ENCODE measurements at regions not wholly inside any gene's neighbourhood (a gene's known extent, or its start where the extent isn't known, plus 50 kb on each side); places are given as distances from the start of the nearest gene placed in this dataset.

- Histone ChIP-seq H3K4ac (replicated peaks; ENCODE audit: insufficient read length, low read depth, low read length) (no peak overlapping the region), H3K9me3 (ENCODE audit: insufficient read depth in 2 of 2, low read depth in 1 of 2, low read length in 1 of 2) (peaks cover 0 to 3% of the 10 kb centered on the region in 2 experiments; a peak in 2 of 4 replicates), H2BK5ac (ENCODE audit: low read depth, low read length) (no peak overlapping the region), H3K4me3 (ENCODE audit: extremely low read depth in 1 of 4, insufficient read depth in 2 of 4, low read depth in 3 of 4, low read length in 4 of 4) (no peak overlapping the region), H3K14ac (ENCODE audit: insufficient read length) (no peak overlapping the region), H4K8ac (ENCODE audit: extremely low read depth, insufficient read depth, low read length) (no peak overlapping the region), H3K4me1 (replicated peaks in 1 of 4; ENCODE audit: control insufficient read depth in 3 of 4, insufficient read depth in 4 of 4, low read length in 3 of 4) (peaks cover 0 to 6% (median under 1%) of the 10 kb centered on the region in 4 experiments; a peak in 2 of 7 replicates), H3K18ac (ENCODE audit: extremely low read depth, low read length) (no peak overlapping the region), H4K20me1 (replicated peaks in 1 of 2; ENCODE audit: control insufficient read depth in 1 of 2, insufficient read depth in 2 of 2, low read length in 2 of 2) (no peaks in the 10 kb centered on the region), H3K36me3 (ENCODE audit: control insufficient read depth in 2 of 4, insufficient read depth in 4 of 4, low read length in 3 of 4) (no peaks in the 10 kb centered on the region; a peak in 1 of 8 replicates), H3K9ac (replicated peaks in 1 of 4; ENCODE audit: extremely low read depth in 1 of 4, low read depth in 3 of 4, low read length in 3 of 4) (no peak overlapping the region), H3K4me2 (ENCODE audit: insufficient read depth in 1 of 2, low read depth in 2 of 2, low read length in 2 of 2) (no peak overlapping the region), H2BK12ac (ENCODE audit: low read depth, low read length) (no peak overlapping the region), H4K91ac (replicated peaks; ENCODE audit: insufficient read length, low read length) (no peak overlapping the region), H3K79me1 (ENCODE audit: low read depth, low read length) (no peaks in the 10 kb centered on the region; the same call in 1 of the 2 replicates), H4K5ac (ENCODE audit: insufficient read length, low read depth, low read length) (no peak overlapping the region), H2AFZ (ENCODE audit: low read length) (no peak overlapping the region), H3K56ac (replicated peaks; ENCODE audit: insufficient read length, low read depth, low read length) (no peak overlapping the region), H3K79me2 (ENCODE audit: control insufficient read depth in 1 of 2, insufficient read depth in 2 of 2, low read length in 2 of 2) (no peaks in the 10 kb centered on the region), H2AK5ac (ENCODE audit: low read depth, low read length) (no peak overlapping the region), H2BK120ac (replicated peaks; ENCODE audit: low read depth, low read length) (no peak overlapping the region), H3K23ac (ENCODE audit: insufficient read length) (no peak overlapping the region), H3K27me3 (replicated peaks in 1 of 4; ENCODE audit: control insufficient read depth in 3 of 4, extremely low read depth in 1 of 4, insufficient read depth in 3 of 4, low read length in 3 of 4) (no peaks in the 10 kb centered on the region), H2BK15ac (ENCODE audit: low read length) (no peak overlapping the region), H3K27ac (ENCODE audit: low read depth, low read length) (no peak overlapping the region), H3K23me2 (ENCODE audit: low read depth, low read length) (no peaks in the 10 kb centered on the region), H2BK20ac (ENCODE audit: low read length) (no peak overlapping the region)
- ChIA-PET POLR2A (ENCODE audit: partially characterized antibody) (no interaction called here), CTCF (ENCODE audit: partially characterized antibody) (interaction anchor here (0.6 to 1.9 kb wide), 2 partner anchors 12 to 1500 kb away, joined by 4 to 5 read pairs; no protein-coding TSS in a partner anchor)
- DNase-seq (ENCODE audit: low read depth in 1 of 2, low spot score in 2 of 2) (no peak), FAIRE-seq (no peak)
- WGBS, 2 experiments (ENCODE audit: extremely low coverage in 1 of 2, insufficient coverage in 1 of 2, insufficient read length in 1 of 2, insufficient replicate concordance in 2 of 2, low coverage in 1 of 2, low lambda C conversion rate in 2 of 2, missing lambda C conversion rate in 1 of 2): 90% methylated on average over 2 of the region's 2 CpGs; no CpG with 5 or more reads in 1 of the 2 experiments
- TF ChIP-seq CHD1 (IDR thresholded peaks at IDR 0.05; ENCODE audit: low read depth, low read length) (no peak), ZNF274 (IDR thresholded peaks at IDR 0.05; ENCODE audit: borderline replicate concordance, extremely low read depth, low read length) (peak; percentile 41; the same call in 1 of the 2 replicates)
These were observed 308.8 kb upstream of the IRX2 start for GRCh38 chr5:3060283-3060682.
